K562 (cell line): ENCODE measurements at regions not wholly inside any gene's neighbourhood (a gene's known extent, or its start where the extent isn't known, plus 50 kb on each side); places are given as distances from the start of the nearest gene placed in this dataset.

Experiments
- CEBPB ChIP-seq: fragments of 450-650 bp; IDR thresholded peaks from 2 replicates; pipeline ENCODE4 v1.6.1; 2016; ENCODE audit warnings: missing genetic modification characterization, missing compliant biosample characterization
- CEBPZ ChIP-seq: fragments of 150-350 bp; IDR thresholded peaks from 2 replicates; pipeline ENCODE4 v1.6.1; 2014; ENCODE audit warnings: low read depth, mild to moderate bottlenecking, low read length, borderline replicate concordance
- CREB5 ChIP-seq: fragments of 250-450 bp; sonication (Bioruptor Pico); IDR thresholded peaks from 2 replicates; pipeline ENCODE4 v1.5.0; 2020; ENCODE audit warnings: mild to moderate bottlenecking
- ERF ChIP-seq: fragments of 450-650 bp; formaldehyde crosslinking; IDR thresholded peaks from 2 replicates; pipeline ENCODE4 v1.4.0; 2020; ENCODE audit warnings: mild to moderate bottlenecking, mixed read lengths
- NFIX ChIP-seq: fragments of 250-450 bp; sonication (Bioruptor Pico); IDR thresholded peaks from 2 replicates; pipeline ENCODE4 v1.4.0; 2020; ENCODE audit warnings: low read depth, mild to moderate bottlenecking, moderate library complexity
- SMAD2 ChIP-seq: fragments of 150-350 bp; IDR thresholded peaks from 2 replicates; pipeline ENCODE4 v1.6.1; 2014; ENCODE audit warnings: low read depth, mild to moderate bottlenecking, low read length
- STAG1 ChIP-seq: sonication (generic); formaldehyde crosslinking; IDR thresholded peaks from 2 replicates; pipeline ENCODE4 v1.5.0; 2020; ENCODE audit warnings: missing genetic modification reagents, borderline replicate concordance
- TFAM ChIP-seq: fragments of 250-450 bp; sonication (Bioruptor Pico); conservative IDR thresholded peaks from 2 replicates; pipeline ENCODE4 v1.5.0; 2021; ENCODE audit warnings: mild to moderate bottlenecking, moderate library complexity
- ZNF318 ChIP-seq, 2 experiments: fragments of 450-650 bp; IDR thresholded peaks; 2 replicates each; pipeline ENCODE4 v1.6.1; 2016; ENCODE audit warnings: mild to moderate bottlenecking in 2 of 2, borderline replicate concordance in 1 of 2, low read depth in 1 of 2, moderate library complexity in 1 of 2
- ZNF324 ChIP-seq: fragments of 250-450 bp; sonication (Bioruptor Pico); IDR thresholded peaks from 2 replicates; pipeline ENCODE4 v1.4.0; 2020; ENCODE audit warnings: mild to moderate bottlenecking

GRCh38 chr15:87619161-87619960, 637.2 kb downstream of the NTRK3 start (continued):
- TF ChIP-seq CREB5 (CRISPR knock-in tag) (no peak), NFIX (CRISPR knock-in tag) (no peak), CEBPZ (no peak), SMAD2 (no peak), ERF (CRISPR knock-in tag) (no peak), TFAM (CRISPR knock-in tag) (no peak), CEBPB (0 out of 2 replicates have a peak, but pooled peaks have one; percentile 10), STAG1 (no peak), ZNF318 (IDR thresholded peaks at IDR 0.05; ENCODE audit: borderline replicate concordance in 1 of 2, low read depth in 1 of 2) (no peak), ZNF324 (no peak)
